ENCODE measurements at regions not wholly inside any gene's neighbourhood (a gene's known extent, or its start where the extent isn't known, plus 50 kb on each side); places are given as distances from the start of the nearest gene placed in this dataset.

DNA sequence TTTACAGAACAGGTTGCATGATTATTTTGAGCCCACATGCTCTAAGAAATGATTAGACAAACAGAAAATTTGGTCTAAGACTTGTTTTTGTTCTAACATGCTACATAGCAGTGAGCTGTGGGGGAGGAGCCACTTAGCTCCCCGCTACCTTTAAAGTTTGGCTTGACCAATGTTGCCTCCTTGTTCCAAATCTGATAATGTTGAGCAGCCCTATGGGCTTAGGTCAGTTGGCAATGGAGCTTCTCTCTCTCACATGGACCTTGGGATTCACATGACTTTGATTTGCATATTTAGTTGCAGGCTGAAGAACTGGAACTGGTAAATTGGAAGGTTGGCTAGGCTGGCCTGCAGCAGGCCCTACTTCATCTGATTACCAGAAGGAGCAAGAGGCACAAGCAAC lies 116.4 kb downstream of the EBLN2 start:
- TF ChIP-seq, protein P1, sequence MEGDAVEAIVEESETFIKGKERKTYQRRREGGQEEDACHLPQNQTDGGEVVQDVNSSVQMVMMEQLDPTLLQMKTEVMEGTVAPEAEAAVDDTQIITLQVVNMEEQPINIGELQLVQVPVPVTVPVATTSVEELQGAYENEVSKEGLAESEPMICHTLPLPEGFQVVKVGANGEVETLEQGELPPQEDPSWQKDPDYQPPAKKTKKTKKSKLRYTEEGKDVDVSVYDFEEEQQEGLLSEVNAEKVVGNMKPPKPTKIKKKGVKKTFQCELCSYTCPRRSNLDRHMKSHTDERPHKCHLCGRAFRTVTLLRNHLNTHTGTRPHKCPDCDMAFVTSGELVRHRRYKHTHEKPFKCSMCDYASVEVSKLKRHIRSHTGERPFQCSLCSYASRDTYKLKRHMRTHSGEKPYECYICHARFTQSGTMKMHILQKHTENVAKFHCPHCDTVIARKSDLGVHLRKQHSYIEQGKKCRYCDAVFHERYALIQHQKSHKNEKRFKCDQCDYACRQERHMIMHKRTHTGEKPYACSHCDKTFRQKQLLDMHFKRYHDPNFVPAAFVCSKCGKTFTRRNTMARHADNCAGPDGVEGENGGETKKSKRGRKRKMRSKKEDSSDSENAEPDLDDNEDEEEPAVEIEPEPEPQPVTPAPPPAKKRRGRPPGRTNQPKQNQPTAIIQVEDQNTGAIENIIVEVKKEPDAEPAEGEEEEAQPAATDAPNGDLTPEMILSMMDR (IDR thresholded peaks at IDR 0.05 in 8 of 11, conservative IDR thresholded peaks at IDR 0.05 in 3 of 11): no peak
- TF ChIP-seq POLR2A (IDR thresholded peaks at IDR 0.05): no peak
